PC-9 (cell line): ENCODE measurements at regions not wholly inside any gene's neighbourhood (a gene's known extent, or its start where the extent isn't known, plus 50 kb on each side); places are given as distances from the start of the nearest gene placed in this dataset.

Source experiments
- BruUV-seq: library from RNA; stranded (reverse); fragments of 400-500 nt; replicated peaks from 2 replicates; lab custom pipeline; 2021; lab: Mats Ljungman, UMichigan
- CTCF ChIA-PET: fragments of 300-600 bp; sonication (Branson Sonifier 250); formaldehyde crosslinking; loops from one replicate; lab custom pipeline; 2022; ENCODE audit warnings: antibody characterized with exemption; lab: Charles Lee
- POLR2A ChIA-PET: fragments of 300-600 bp; sonication (Branson Sonifier 250); formaldehyde crosslinking; loops from one replicate; lab custom pipeline; 2022; ENCODE audit warnings: antibody characterized with exemption; ENCODE audit not compliant: unreplicated experiment; lab: Charles Lee
- DNase-seq, 2 experiments: peaks; one replicate each; pipeline versions ENCODE4 v3.0.0 to v3.0.0-alpha.2; 2015 to 2022; ENCODE audit warnings: mixed read lengths in 1 of 2
- H2AFZ ChIP-seq: fragments of 200-600 bp; sonication (generic); 2 replicates; pipeline ENCODE4 v1.8.1; 2017; ENCODE audit warnings: antibody characterized with exemption
- H3F3A ChIP-seq: fragments of 200-600 bp; sonication (generic); 2 replicates; pipeline ENCODE4 v1.8.1; 2017; ENCODE audit warnings: antibody characterized with exemption, mild to moderate bottlenecking, low read depth; ENCODE audit not compliant: insufficient read depth
- H3K27ac ChIP-seq: fragments of 200-600 bp; sonication (generic); 2 replicates; pipeline ENCODE4 v1.6.1; 2016; ENCODE audit warnings: mixed run types
- H3K27me3 ChIP-seq: fragments of 200-600 bp; sonication (generic); 2 replicates; pipeline ENCODE4 v1.6.1; 2016; ENCODE audit warnings: low read depth, mixed run types; ENCODE audit not compliant: insufficient read depth
- H3K36me3 ChIP-seq: fragments of 200-600 bp; sonication (generic); 2 replicates; pipeline ENCODE4 v1.6.1; 2016; ENCODE audit warnings: low read depth, mixed run types
- H3K4me1 ChIP-seq: fragments of 200-600 bp; sonication (generic); replicated peaks from 2 replicates; pipeline ENCODE4 v1.6.1; 2016; ENCODE audit warnings: mixed run types; ENCODE audit not compliant: insufficient read depth
- H3K4me2 ChIP-seq: fragments of 200-600 bp; sonication (generic); 2 replicates; pipeline ENCODE4 v1.6.1; 2017; ENCODE audit warnings: mixed run types
- H3K4me3 ChIP-seq: fragments of 200-600 bp; sonication (generic); 2 replicates; pipeline ENCODE4 v1.6.1; 2016; ENCODE audit warnings: mixed run types
- H3K79me2 ChIP-seq: fragments of 200-600 bp; sonication (generic); 2 replicates; pipeline ENCODE4 v1.6.1; 2017; ENCODE audit warnings: low read depth, mixed run types
- H3K9me2 ChIP-seq: fragments of 200-600 bp; sonication (generic); 2 replicates; pipeline ENCODE4 v1.8.1; 2017; ENCODE audit warnings: mild to moderate bottlenecking; ENCODE audit not compliant: insufficient read depth
- H3K9me3 ChIP-seq: fragments of 200-600 bp; sonication (generic); 2 replicates; pipeline ENCODE4 v1.8.1; 2016; ENCODE audit warnings: low read depth; ENCODE audit not compliant: insufficient read depth
- H4K20me1 ChIP-seq: fragments of 200-600 bp; sonication (generic); 2 replicates; pipeline ENCODE4 v1.8.1; 2017; ENCODE audit not compliant: insufficient read depth
- EZH2 ChIP-seq: fragments of 200-600 bp; sonication (generic); IDR thresholded peaks from 2 replicates; pipeline ENCODE4 v1.8.0; 2017; ENCODE audit warnings: antibody characterized with exemption, low read depth
- intact Hi-C: fragments of 100-400 bp; cut with micrococcal nuclease; formaldehyde crosslinking; loops from one replicate; pipeline ENCODE4 v1.10.0; 2022; ENCODE audit not compliant: unreplicated experiment
- TF ChIP-seq, protein P1 (sequence below): fragments of 200-600 bp; sonication (generic); conservative IDR thresholded peaks from 2 replicates; pipeline ENCODE4 v1.6.1; 2017; ENCODE audit warnings: mixed run types, antibody characterized with exemption, mild to moderate bottlenecking, moderate library complexity

DNA sequence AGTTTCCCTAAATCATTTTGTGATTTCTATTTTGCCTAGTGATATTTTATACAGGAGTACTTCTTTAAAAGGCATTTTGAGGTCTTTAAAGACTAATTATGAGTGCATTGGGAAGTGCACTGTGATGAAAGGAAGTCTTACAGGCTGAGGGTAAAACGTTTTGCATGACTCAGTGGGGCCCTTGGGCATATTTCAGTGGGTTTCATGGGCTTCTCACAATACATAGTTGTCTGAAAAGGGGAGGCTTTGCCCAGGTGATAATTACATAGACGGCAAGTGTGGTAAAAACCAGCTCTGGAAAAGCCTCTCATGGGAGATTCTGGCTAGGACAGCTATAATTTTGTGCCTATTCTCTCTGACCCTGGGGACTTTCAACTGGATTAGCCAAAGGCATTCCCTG, 387.2 kb downstream of the ARHGEF28 start:
- Histone ChIP-seq H2AFZ (no peak overlapping the region), H4K20me1 (no peaks in the 10 kb centered on the region), H3K27me3 (no peaks in the 10 kb centered on the region), H3K4me1 (peaks cover 21% of the 10 kb centered on the region), H3K36me3 (no peaks in the 10 kb centered on the region), H3K27ac (no peak overlapping the region), H3K4me2 (no peak overlapping the region), H3K9me3 (no peaks in the 10 kb centered on the region), H3F3A (peaks cover 19% of the 10 kb centered on the region; the same call in 1 of the 2 replicates), H3K4me3 (no peak overlapping the region), H3K79me2 (no peaks in the 10 kb centered on the region), H3K9me2 (no peaks in the 10 kb centered on the region)
- no peak for DNase-seq
- intact Hi-C loops: no loop called here
- TF ChIP-seq EZH2: no peak
- TF ChIP-seq, protein P1, sequence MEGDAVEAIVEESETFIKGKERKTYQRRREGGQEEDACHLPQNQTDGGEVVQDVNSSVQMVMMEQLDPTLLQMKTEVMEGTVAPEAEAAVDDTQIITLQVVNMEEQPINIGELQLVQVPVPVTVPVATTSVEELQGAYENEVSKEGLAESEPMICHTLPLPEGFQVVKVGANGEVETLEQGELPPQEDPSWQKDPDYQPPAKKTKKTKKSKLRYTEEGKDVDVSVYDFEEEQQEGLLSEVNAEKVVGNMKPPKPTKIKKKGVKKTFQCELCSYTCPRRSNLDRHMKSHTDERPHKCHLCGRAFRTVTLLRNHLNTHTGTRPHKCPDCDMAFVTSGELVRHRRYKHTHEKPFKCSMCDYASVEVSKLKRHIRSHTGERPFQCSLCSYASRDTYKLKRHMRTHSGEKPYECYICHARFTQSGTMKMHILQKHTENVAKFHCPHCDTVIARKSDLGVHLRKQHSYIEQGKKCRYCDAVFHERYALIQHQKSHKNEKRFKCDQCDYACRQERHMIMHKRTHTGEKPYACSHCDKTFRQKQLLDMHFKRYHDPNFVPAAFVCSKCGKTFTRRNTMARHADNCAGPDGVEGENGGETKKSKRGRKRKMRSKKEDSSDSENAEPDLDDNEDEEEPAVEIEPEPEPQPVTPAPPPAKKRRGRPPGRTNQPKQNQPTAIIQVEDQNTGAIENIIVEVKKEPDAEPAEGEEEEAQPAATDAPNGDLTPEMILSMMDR: no peak
- POLR2A ChIA-PET: no interaction called here
- BruUV-seq: no TSS peak
- CTCF ChIA-PET: no interaction called here

GRCh38 chr5:74009502-74009901, 383.5 kb downstream of the ARHGEF28 start:
- TF ChIP-seq EZH2: no peak
- TF ChIP-seq, protein P1: no peak
- Histone ChIP-seq H3K36me3 (no peaks in the 10 kb centered on the region), H3K4me1 (no peaks in the 10 kb centered on the region), H3K9me2 (no peaks in the 10 kb centered on the region), H3K4me3 (no peak overlapping the region), H4K20me1 (no peaks in the 10 kb centered on the region), H3K27ac (no peak overlapping the region), H3K9me3 (no peaks in the 10 kb centered on the region), H3K27me3 (no peaks in the 10 kb centered on the region), H3K4me2 (no peak overlapping the region), H3K79me2 (no peaks in the 10 kb centered on the region), H3F3A (no peaks in the 10 kb centered on the region), H2AFZ (no peak overlapping the region)
- ChIA-PET POLR2A (interaction anchor here (0.5 kb wide), 1 partner anchor 52 kb away, joined by 3 read pairs; no protein-coding TSS in a partner anchor), CTCF (no interaction called here)
- BruUV-seq: no TSS peak
- DNase-seq: no peak
- intact Hi-C loops: no loop called here

DNA sequence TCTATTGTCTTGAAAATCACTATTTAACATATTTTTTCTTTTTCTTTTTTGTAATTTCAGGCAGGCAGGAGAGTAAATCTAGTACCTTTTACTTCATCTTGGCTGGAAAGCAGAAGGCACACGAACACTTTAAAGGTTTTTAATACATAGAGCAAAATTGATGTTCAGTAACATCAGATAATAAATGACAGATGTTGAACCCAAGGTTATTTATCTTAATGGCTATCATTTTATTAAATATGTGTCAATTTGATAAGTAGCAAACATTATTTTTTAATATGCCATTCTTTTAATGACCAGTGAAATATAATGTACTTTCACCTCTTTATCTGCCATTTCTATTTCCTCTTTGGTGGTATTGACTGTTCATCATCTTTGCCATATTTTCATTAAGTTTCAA, 381.2 kb downstream of the ARHGEF28 start:
- Histone ChIP-seq H3K27me3 (no peaks in the 10 kb centered on the region), H3K4me2 (no peak overlapping the region), H3K27ac (no peak overlapping the region), H4K20me1 (no peaks in the 10 kb centered on the region), H3K9me2 (no peaks in the 10 kb centered on the region), H3K4me3 (no peak overlapping the region), H2AFZ (no peak overlapping the region), H3F3A (no peaks in the 10 kb centered on the region), H3K4me1 (no peaks in the 10 kb centered on the region), H3K79me2 (no peaks in the 10 kb centered on the region), H3K36me3 (no peaks in the 10 kb centered on the region), H3K9me3 (no peaks in the 10 kb centered on the region)
- no peak for DNase-seq
- BruUV-seq: no TSS peak
- ChIA-PET POLR2A (no interaction called here), CTCF (no interaction called here)
- intact Hi-C loops: no loop called here
- TF ChIP-seq, protein P1: no peak
- TF ChIP-seq EZH2: no peak
